Activated T-cell treated with anti-CD3 and anti-CD28 coated beads, Interleukin-2, amount 50 U/mL, for 1 hour (primary cell): ENCODE measurements at regions not wholly inside any gene's neighbourhood (a gene's known extent, or its start where the extent isn't known, plus 50 kb on each side); places are given as distances from the start of the nearest gene placed in this dataset.
"Not testable (repeated sequence)": the region's sequence is repeated elsewhere in the genome, so short reads cannot be mapped to it uniquely, and the experiment has no call there.

Experiments used
- DNase-seq: peaks from one replicate; pipeline ENCODE4 v3.0.0-alpha.2; 2020

GRCh38 chr15:39262995-39263772, 317.7 kb upstream of the THBS1 start:
- DNase-seq = not testable (repeated sequence)

GRCh38 chr15:39265261-39265660, 315.6 kb upstream of the THBS1 start:
- no peak for DNase-seq

GRCh38 chr15:39266890-39267289, 314.0 kb upstream of the THBS1 start:
- no peak for DNase-seq

GRCh38 chr15:39267685-39268084, 313.2 kb upstream of the THBS1 start:
- DNase-seq = no peak

GRCh38 chr15:39269352-39269751, 311.5 kb upstream of the THBS1 start:
- no peak for DNase-seq

- DNase-seq = no peak
Observed at GRCh38 chr15:39269821-39270220, 311.1 kb upstream of the THBS1 start.

- no peak for DNase-seq
Observed at GRCh38 chr15:39270221-39270855, 310.5 kb upstream of the THBS1 start.

GRCh38 chr15:39270934-39271333, 309.9 kb upstream of the THBS1 start:
- no peak for DNase-seq

- DNase-seq = no peak
Observed at GRCh38 chr15:39272901-39273300, 308.0 kb upstream of the THBS1 start.

- DNase-seq = no peak
Observed at GRCh38 chr15:39273717-39274411, 307.0 kb upstream of the THBS1 start.

GRCh38 chr15:39275066-39275465, 305.8 kb upstream of the THBS1 start:
- DNase-seq = no peak

GRCh38 chr15:39279311-39279710, 301.6 kb upstream of the THBS1 start:
- DNase-seq = no peak

GRCh38 chr15:39281094-39281493, 299.8 kb upstream of the THBS1 start:
- DNase-seq = no peak

GRCh38 chr15:39282663-39283208, 298.1 kb upstream of the THBS1 start:
- DNase-seq = no peak

GRCh38 chr15:39283531-39283930, 297.3 kb upstream of the THBS1 start:
- DNase-seq = no peak

GRCh38 chr15:39285071-39285470, 295.8 kb upstream of the THBS1 start:
- no peak for DNase-seq

- no peak for DNase-seq
Observed at GRCh38 chr15:39285663-39286062, 295.2 kb upstream of the THBS1 start.

GRCh38 chr15:39286706-39287105, 294.2 kb upstream of the THBS1 start:
- DNase-seq = no peak

- DNase-seq = no peak
Observed at GRCh38 chr15:39287322-39288195, 293.3 kb upstream of the THBS1 start.

GRCh38 chr15:39290711-39291435, 290.0 kb upstream of the THBS1 start:
- no peak for DNase-seq

- DNase-seq = no peak
Observed at GRCh38 chr15:39291690-39292089, 289.2 kb upstream of the THBS1 start.

GRCh38 chr15:39296955-39297354, 283.9 kb upstream of the THBS1 start:
- DNase-seq = no peak
